Upper lobe of left lung (tissue), 6 donors: ENCODE measurements at regions not wholly inside any gene's neighbourhood (a gene's known extent, or its start where the extent isn't known, plus 50 kb on each side); places are given as distances from the start of the nearest gene placed in this dataset.

ENCODE experiments used
- ATAC-seq, 2 donors: fragments of 200-7000 bp; cut with Tn5 transposase; one replicate each; pipeline ENCODE4 v1.9.1; 2022; ENCODE audit warnings: mild to moderate bottlenecking in 2 of 2, moderate library complexity in 2 of 2; ENCODE audit not compliant: low FRiP score in 2 of 2
- DNase-seq, 2 donors: peaks; one replicate each; pipeline ENCODE4 v3.0.0-alpha.2; 2019 to 2020
- H3K27ac ChIP-seq, 4 donors: fragments of 200-600 bp; sonication (generic); one replicate each; pipeline ENCODE4 v1.5.1; 2016 to 2019
- H3K27me3 ChIP-seq, 4 donors: fragments of 200-600 bp; sonication (generic); one replicate each; pipeline ENCODE4 v1.5.1; 2017 to 2019
- H3K36me3 ChIP-seq, 4 donors: fragments of 200-600 bp; sonication (generic); one replicate each; pipeline ENCODE4 v1.5.1; 2016 to 2019
- H3K4me1 ChIP-seq, 4 donors: fragments of 200-600 bp; sonication (generic); one replicate each; pipeline ENCODE4 v1.5.1; 2018 to 2019
- H3K4me3 ChIP-seq, 4 donors: fragments of 200-600 bp; sonication (generic); one replicate each; pipeline ENCODE4 v1.5.1; 2017 to 2019; ENCODE audit warnings: mild to moderate bottlenecking in 2 of 4, moderate library complexity in 1 of 4
- H3K9me3 ChIP-seq, 4 donors: fragments of 200-600 bp; sonication (generic); one replicate each; pipeline ENCODE4 v1.5.1; 2018 to 2019
- EP300 ChIP-seq, 4 donors: sonication (generic); formaldehyde crosslinking; IDR thresholded peaks; one replicate each; pipeline ENCODE4 v1.5.1; 2017; ENCODE audit warnings: antibody characterized with exemption in 4 of 4, control low read depth in 2 of 4
- POLR2A ChIP-seq, 4 donors: fragments of 450-650 bp; IDR thresholded peaks; one replicate each; pipeline ENCODE4 v1.5.1; 2016 to 2017; ENCODE audit warnings: antibody characterized with exemption in 4 of 4, mild to moderate bottlenecking in 2 of 4
- POLR2AphosphoS5 ChIP-seq, 2 donors: sonication (generic); formaldehyde crosslinking; IDR thresholded peaks; one replicate each; pipeline ENCODE4 v1.5.1; 2017; ENCODE audit warnings: antibody characterized with exemption in 2 of 2
- WGBS, 2 donors: methylation state at CpG; one replicate each; pipeline ENCODE4 v1.1.5; 2017 to 2018; 5-methylcytosine and 5-hydroxymethylcytosine counted together
- TF ChIP-seq, protein P1 (sequence below), 6 experiments: fragments of 450-650 bp in 4 of 6; fragments of 200-600 bp in 2 of 6; sonication (generic) in 2 of 6; IDR thresholded peaks; one replicate each; pipeline ENCODE4 v1.5.1; 2016 to 2019; ENCODE audit warnings: antibody characterized with exemption in 6 of 6
- donor health status: DM: no; HTN: no; CAD: no; lungs with moderate emphysema.
- donor health status: DM: no; HTN: yes; CAD: no; lungs with severe emphysema.

DNA sequence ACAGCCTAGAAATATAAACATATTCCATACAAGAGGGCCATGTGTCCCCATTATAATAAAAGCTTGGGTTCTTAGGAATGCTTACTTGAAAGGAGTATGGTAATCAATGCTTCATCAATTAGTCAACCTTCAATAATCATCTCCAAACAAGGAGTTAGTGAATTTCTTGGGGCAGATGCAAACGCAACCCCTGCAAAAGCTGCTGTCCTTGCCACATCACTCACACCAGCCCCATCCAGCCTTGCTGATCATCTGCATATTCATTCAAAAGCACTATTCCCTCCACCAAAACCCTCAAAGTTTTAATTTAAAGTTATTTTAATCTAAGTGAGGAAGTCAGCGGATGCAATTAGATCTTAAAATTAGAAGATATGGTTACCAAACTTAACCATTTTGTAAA lies 54.0 kb upstream of the VGLL4 start:
- ATAC-seq (no peak), DNase-seq (no peak)
- WGBS, 2 donors, result 97% methylated on average over 2 of the region's 2 CpGs
- TF ChIP-seq POLR2A (IDR thresholded peaks at IDR 0.05), result no peak
- no peak for TF ChIP-seq POLR2AphosphoS5 (IDR thresholded peaks at IDR 0.05)
- no peak for TF ChIP-seq EP300 (IDR thresholded peaks at IDR 0.05)
- TF ChIP-seq, protein P1, sequence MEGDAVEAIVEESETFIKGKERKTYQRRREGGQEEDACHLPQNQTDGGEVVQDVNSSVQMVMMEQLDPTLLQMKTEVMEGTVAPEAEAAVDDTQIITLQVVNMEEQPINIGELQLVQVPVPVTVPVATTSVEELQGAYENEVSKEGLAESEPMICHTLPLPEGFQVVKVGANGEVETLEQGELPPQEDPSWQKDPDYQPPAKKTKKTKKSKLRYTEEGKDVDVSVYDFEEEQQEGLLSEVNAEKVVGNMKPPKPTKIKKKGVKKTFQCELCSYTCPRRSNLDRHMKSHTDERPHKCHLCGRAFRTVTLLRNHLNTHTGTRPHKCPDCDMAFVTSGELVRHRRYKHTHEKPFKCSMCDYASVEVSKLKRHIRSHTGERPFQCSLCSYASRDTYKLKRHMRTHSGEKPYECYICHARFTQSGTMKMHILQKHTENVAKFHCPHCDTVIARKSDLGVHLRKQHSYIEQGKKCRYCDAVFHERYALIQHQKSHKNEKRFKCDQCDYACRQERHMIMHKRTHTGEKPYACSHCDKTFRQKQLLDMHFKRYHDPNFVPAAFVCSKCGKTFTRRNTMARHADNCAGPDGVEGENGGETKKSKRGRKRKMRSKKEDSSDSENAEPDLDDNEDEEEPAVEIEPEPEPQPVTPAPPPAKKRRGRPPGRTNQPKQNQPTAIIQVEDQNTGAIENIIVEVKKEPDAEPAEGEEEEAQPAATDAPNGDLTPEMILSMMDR (IDR thresholded peaks at IDR 0.05), result no peak
- no peak overlapping the region for H3K4me3 ChIP-seq
- no peaks in the 10 kb centered on the region for H3K9me3 ChIP-seq
- no peak overlapping the region for H3K27ac ChIP-seq
- peaks cover 0 to 24% (median 0%) of the 10 kb centered on the region in 4 donors for H3K36me3 ChIP-seq
- no peaks in the 10 kb centered on the region for H3K27me3 ChIP-seq
- H3K4me1 ChIP-seq, result peaks cover 0 to 8% (median 0%) of the 10 kb centered on the region in 4 donors

DNA sequence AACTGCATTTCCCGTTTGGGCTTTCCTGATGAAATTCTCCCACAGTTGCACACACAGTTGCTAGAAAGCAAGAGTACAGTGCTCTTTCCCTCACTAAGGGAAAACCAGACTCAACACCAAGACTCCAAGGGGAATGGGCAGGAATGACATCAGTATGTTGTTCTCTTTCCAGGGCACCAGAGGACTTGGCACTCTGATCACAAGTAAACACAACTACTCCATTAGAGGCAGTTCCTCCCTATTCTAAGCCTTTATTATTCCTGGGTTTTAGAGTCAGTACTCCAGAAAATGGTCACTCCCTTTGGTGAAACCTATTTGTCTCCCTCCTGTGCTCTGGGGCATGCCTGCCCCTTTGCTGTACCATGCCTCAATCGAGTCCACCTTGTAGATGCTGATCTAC lies 52.3 kb upstream of the VGLL4 start:
- Histone ChIP-seq H3K36me3 (peaks cover 0 to 17% (median 0%) of the 10 kb centered on the region in 4 donors), H3K4me3 (no peak overlapping the region), H3K27ac (no peak overlapping the region), H3K9me3 (no peaks in the 10 kb centered on the region), H3K4me1 (peaks cover 0 to 11% (median 0%) of the 10 kb centered on the region in 4 donors), H3K27me3 (no peaks in the 10 kb centered on the region)
- DNase-seq (no peak), ATAC-seq (no peak)
- 79 to 81% methylated on average over 2 of the region's 2 CpGs for WGBS, 2 donors
- TF ChIP-seq POLR2A (IDR thresholded peaks at IDR 0.05), result no peak
- TF ChIP-seq EP300 (IDR thresholded peaks at IDR 0.05), result no peak
- TF ChIP-seq POLR2AphosphoS5 (IDR thresholded peaks at IDR 0.05), result no peak
- TF ChIP-seq, protein P1 (IDR thresholded peaks at IDR 0.05), result no peak
